ENCODE measurements at regions not wholly inside any gene's neighbourhood (a gene's known extent, or its start where the extent isn't known, plus 50 kb on each side); places are given as distances from the start of the nearest gene placed in this dataset.

DNA sequence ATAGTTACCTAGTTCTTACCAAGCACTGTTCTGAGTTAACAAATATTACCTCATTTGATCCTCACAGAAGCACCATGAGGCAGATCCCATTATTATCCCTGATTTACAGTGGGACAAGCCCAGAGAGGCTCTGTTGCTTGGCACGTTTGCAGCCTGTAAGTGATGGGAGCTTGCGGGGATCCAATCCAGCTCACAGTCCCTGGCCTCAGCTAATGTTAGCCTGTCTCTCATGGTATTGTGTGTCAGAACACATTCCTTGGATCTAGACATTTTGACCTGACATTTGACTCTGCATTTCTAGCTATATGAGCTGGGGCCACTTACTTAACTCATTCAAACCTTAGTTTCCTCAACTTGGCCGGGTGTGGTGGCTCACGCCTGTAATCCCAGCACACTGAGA, 246.9 kb upstream of the LRTM1 start:
- no peak for TF ChIP-seq JUND (IDR thresholded peaks at IDR 0.05; ENCODE audit: low read depth)
- in situ Hi-C loops (cut with HindIII; ENCODE audit: low pct_unique_long_range_greater_than_20kb, low sequenced_read_pairs): no loop called here
- no peak for DNase-seq (ENCODE audit: low read depth in 1 of 2, low spot score in 1 of 2)

DNA sequence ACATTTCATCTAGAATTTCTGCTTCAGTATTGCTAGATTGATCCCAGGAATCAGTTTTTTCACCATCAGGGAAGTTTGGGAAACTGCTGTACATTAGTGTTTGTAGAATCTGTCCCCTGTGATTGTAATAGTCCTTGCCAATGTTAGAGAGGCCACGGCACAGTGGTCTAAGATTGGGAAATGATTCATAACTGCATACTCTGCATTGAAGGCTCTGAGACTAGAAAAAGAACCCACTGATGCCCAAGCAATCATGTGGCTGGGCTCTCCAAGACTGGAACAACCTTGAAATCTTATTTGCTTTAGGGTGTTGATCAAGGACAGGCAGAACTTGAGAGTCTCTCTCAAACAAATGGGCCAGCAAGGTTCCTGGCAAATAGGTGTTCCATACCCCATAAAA, 245.6 kb upstream of the LRTM1 start:
- in situ Hi-C loops (cut with HindIII; ENCODE audit: low pct_unique_long_range_greater_than_20kb, low sequenced_read_pairs): no loop called here
- TF ChIP-seq JUND (IDR thresholded peaks at IDR 0.05; ENCODE audit: low read depth): no peak
- DNase-seq (ENCODE audit: low read depth in 1 of 2, low spot score in 1 of 2): no peak

DNA sequence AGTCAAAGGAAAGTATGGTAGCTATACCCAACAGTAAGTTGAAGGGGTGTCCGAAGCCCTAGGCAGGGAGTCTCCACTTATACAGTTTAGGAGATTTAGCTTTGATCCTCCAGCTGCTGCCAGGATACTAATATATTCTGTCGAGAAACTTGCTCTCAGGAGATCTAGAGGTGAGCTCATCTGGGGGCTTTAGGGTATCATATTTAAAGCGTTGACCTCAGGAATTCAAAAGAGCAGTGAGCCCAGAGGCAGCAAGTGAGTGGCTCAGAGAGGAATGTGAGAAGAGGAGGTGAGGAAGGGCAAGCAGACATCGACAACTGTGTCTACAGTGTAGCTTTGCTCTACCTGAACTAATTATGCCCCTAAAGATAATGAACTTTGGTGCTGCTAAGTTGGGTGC, 245.1 kb upstream of the LRTM1 start:
- no peak for DNase-seq (ENCODE audit: low read depth in 1 of 2, low spot score in 1 of 2)
- TF ChIP-seq JUND (IDR thresholded peaks at IDR 0.05; ENCODE audit: low read depth): no peak
- in situ Hi-C loops (cut with HindIII; ENCODE audit: low pct_unique_long_range_greater_than_20kb, low sequenced_read_pairs): no loop called here

DNA sequence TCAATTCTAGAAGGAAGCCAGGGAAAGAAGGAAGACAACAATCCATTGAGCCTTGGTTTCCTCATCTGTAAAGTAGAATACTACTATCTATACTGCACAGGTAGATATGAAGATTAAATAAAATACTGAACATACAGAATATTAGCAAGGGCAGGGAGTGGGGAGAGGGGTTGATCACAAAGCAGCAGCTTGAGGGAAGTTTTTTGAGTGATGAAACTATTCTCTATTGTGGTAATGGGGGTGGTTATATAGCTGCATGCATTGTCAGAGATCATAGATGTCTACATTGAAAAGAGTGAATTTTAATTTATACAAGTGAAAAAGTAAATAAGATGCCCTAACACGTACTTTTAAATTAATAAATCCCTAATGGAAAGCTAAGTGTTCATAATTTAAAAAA, 242.6 kb upstream of the LRTM1 start:
- no peak for TF ChIP-seq JUND (IDR thresholded peaks at IDR 0.05; ENCODE audit: low read depth)
- in situ Hi-C loops (cut with HindIII; ENCODE audit: low pct_unique_long_range_greater_than_20kb, low sequenced_read_pairs): no loop called here
- no peak for DNase-seq (ENCODE audit: low read depth in 1 of 2, low spot score in 1 of 2)

DNA sequence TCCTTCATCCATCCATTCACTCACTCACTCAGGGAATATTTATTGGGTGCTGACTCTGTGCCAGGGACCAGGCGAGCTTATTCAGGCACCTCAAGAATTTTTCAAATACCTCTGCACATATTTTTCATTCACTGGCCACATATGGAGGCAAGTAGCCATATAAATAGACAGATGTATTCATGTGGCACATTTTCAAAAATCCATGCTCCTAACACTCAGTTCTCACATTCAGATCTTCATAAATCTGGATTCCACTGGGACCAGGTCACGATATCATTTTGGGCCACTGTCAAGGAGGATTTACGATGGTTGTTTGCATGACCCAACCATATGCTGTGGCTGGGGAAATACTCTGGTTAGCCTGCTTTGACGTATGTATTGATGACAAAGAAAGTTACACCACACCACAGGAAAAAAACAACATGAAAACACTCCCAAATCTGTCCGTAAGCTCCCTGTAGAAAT, 241.8 kb upstream of the LRTM1 start:
- TF ChIP-seq JUND (IDR thresholded peaks at IDR 0.05; ENCODE audit: low read depth): no peak
- in situ Hi-C loops (cut with HindIII; ENCODE audit: low pct_unique_long_range_greater_than_20kb, low sequenced_read_pairs): no loop called here

DNA sequence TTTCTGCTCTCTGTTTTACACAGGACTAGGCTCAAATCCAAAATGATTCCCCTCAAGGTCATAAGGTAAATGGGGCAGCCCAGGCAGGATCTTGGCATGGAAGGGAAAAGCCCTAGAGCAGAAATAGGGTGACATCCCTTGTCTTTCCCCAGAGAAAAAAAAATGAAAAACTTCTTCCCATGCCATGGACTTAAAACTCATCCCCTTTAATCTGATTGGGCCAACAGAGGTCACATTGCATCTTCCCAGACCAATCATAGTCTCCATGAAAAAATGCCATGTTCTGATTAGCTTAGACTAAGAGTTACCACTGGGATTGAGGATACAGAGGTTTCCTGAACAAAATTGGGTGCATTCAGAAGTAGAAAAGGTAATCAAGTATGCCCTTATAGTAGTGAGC, 241.3 kb upstream of the LRTM1 start:
- in situ Hi-C loops (cut with HindIII; ENCODE audit: low pct_unique_long_range_greater_than_20kb, low sequenced_read_pairs): no loop called here
- no peak for TF ChIP-seq JUND (IDR thresholded peaks at IDR 0.05; ENCODE audit: low read depth)
- no peak for DNase-seq (ENCODE audit: low read depth in 1 of 2, low spot score in 1 of 2)

More for the DNA sequence above, 241.8 kb upstream of the LRTM1 start:
- DNase-seq (ENCODE audit: low read depth in 1 of 2, low spot score in 1 of 2): no peak

DNA sequence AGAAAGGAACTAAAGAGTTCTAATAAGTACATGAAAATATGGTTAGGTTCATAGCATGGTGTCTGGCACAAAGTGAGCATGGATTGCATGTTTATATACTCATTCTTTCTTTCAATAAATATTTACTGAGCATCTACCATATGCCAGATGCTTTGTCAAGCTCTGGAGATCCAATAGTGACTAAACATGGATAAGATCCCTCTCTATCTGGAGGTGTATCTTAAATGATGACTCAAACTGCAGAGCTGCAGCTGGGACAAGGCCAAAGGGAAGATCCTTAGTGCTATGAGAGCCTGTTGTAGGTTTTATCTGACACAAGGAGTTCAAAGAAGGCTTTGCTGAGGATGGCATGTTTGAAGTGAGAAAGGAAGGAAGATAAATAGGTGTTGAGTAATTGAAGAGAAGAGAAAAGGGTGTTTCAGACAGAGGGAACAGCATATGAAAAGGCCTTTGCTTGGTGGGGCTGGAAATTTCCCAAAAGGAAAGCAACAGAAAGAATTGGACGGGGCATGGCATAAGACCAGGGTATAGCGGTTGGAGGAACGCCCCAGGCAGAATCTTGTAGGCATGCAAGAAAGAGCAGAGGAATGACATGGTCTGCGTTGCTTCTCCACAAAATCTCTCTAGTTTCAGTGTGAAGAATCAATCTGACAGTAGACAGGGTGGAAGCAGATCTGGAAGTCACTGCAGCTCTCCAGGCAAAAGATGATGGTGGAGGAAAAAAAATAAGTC, 239.9 kb upstream of the LRTM1 start:
- no peak for DNase-seq (ENCODE audit: low read depth in 1 of 2, low spot score in 1 of 2)
- in situ Hi-C loops (cut with HindIII; ENCODE audit: low pct_unique_long_range_greater_than_20kb, low sequenced_read_pairs): no loop called here
- no peak for TF ChIP-seq JUND (IDR thresholded peaks at IDR 0.05; ENCODE audit: low read depth)

DNA sequence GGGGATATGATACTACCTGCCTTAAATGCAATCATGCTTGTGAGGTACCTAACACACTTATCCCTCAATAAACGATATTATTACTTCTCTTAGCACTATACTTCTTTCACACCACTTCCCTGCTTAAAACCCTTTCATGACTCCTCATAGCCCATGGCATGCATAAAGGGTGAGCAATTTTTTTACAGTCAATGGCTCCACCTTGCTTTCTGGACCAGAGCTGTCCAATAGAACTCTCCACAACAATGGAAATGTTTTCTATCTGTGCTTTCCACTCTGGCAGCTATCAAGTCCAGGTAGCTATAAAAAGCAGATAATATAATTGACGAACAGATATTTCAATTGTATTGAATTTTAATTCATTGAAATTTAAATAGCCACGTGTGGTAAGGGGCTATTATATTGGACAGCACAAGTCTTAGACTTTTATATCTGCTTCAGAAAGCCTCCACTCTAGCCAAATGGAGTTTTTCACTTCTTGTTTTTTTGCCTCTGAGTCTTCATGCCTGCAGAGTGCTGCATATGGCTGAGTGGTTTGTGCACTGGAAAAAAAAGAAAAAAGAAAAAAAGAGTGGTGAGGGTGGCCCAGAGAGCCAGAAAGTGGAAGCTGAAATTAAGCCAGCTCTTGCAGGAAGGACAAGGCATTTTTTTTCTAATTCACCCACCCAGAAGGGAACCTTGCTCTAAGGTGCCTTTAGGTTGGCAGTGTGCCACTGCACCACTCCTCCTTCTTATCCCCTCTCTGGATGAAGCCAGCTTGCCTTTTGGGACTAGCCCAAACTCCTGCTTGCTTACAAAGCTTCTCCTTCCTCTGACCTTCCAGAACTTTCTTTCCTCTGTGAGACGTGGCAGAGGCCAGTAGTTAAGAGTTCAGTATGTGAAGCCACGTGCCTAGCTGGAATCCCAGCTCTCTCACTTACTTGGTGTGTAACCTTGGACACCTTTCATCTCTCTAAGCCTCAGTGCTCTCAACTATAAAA, 239.0 kb upstream of the LRTM1 start:
- in situ Hi-C loops (cut with HindIII; ENCODE audit: low pct_unique_long_range_greater_than_20kb, low sequenced_read_pairs): no loop called here
- no peak for DNase-seq (ENCODE audit: low read depth in 1 of 2, low spot score in 1 of 2)
- TF ChIP-seq JUND (IDR thresholded peaks at IDR 0.05; ENCODE audit: low read depth): no peak

DNA sequence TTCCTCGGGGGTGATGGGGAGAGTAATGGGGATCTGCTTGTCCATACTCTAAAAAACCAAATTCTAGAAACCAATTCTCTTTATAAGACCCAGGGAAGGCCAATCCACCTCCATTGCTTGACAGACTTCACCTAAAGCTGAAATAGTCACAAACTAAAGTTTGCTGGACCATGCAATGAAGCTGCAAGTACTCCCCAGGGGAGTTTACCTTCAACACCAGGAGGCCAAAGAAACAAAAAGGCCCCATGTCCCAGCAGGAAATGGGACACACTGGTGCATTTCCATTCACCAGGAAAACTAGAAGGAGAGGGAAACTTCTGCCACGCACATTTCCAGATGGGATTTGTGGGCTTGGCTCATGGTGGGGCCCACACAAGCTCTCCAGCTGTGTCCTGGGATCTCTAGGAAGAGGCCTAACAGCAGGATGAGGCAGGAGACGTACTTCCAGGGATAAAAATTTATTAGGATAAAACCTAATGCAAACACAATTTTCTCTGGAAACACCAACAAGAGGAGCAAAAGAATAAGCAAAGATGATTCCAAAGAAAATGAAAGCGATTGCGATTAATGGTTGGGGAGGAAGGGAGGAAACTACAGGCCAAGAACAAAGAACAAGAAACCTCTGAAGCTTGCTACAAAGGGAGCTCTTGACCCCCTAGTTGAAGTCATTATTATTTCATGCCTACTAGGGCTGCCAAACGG, 238.0 kb upstream of the LRTM1 start:
- TF ChIP-seq JUND (IDR thresholded peaks at IDR 0.05; ENCODE audit: low read depth): no peak
- in situ Hi-C loops (cut with HindIII; ENCODE audit: low pct_unique_long_range_greater_than_20kb, low sequenced_read_pairs): no loop called here

DNA sequence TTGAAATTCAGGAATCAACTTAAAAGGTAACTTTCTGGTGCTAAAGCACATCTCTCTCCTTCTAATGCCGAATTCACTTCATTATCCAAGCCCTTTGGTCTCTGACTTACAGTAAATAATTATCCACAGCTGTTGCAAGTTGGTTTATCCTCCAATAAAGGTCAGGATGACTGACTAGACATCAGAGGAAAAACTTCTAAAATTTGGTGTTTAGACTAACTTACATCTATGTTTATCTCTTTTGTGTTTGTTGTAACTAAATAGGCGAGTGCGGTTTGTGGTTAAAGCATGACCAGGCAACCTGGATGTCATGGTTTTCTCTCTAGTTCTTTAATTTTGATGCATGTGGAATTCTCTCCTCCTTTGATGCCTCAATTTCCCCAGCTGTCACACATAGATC, 237.4 kb upstream of the LRTM1 start:
- in situ Hi-C loops (cut with HindIII; ENCODE audit: low pct_unique_long_range_greater_than_20kb, low sequenced_read_pairs): no loop called here
- TF ChIP-seq JUND (IDR thresholded peaks at IDR 0.05; ENCODE audit: low read depth): no peak

More for the DNA sequence above, 238.0 kb upstream of the LRTM1 start:
- no peak for DNase-seq (ENCODE audit: low read depth in 1 of 2, low spot score in 1 of 2)

DNA sequence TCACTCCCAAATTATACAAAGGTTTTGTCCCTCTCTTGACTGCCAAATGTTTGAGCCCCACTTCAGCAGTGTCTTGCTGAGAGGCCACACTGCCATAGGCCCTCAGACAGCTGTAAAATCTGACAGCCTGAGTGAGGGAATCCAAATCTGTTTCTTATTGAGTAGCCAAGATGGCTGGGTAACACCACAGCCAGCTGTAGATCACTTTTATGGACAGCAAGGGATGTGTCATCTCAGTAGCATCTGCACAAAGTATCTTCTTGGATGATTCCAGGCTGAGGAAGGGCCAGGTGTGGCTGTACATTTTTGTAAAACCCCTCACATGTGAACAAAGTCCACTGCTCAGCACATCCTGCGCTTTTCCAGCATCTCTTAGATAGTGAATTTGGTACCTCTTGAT, 237.0 kb upstream of the LRTM1 start:
- DNase-seq (ENCODE audit: low read depth in 1 of 2, low spot score in 1 of 2): no peak
- no peak for TF ChIP-seq JUND (IDR thresholded peaks at IDR 0.05; ENCODE audit: low read depth)
- in situ Hi-C loops (cut with HindIII; ENCODE audit: low pct_unique_long_range_greater_than_20kb, low sequenced_read_pairs): no loop called here

More for the DNA sequence above, 237.4 kb upstream of the LRTM1 start:
- DNase-seq (ENCODE audit: low read depth in 1 of 2, low spot score in 1 of 2): no peak

DNA sequence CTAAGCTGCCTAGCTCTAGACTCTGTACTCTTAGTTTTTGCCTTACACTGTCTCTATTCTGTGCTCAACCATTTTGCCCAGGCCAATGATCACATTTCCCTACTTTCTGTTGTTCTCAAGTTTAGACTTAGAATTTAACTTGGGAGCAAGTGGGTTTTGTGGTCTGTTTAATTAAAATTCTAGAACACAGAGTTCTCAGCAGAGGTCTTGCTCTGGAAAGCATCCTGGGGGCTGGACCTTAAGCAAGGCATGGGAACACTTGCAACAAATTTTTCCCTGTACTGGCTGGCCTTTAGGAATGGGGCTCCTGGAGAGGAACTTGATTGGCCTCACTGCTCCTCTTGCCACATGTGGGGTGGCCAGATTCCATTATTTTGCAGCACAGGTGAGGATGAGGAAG, 236.3 kb upstream of the LRTM1 start:
- in situ Hi-C loops (cut with HindIII; ENCODE audit: low pct_unique_long_range_greater_than_20kb, low sequenced_read_pairs): no loop called here
- no peak for DNase-seq (ENCODE audit: low read depth in 1 of 2, low spot score in 1 of 2)
- TF ChIP-seq JUND (IDR thresholded peaks at IDR 0.05; ENCODE audit: low read depth): no peak
